CD4-positive, CD25-positive, alpha-beta regulatory T cell (primary cell): ENCODE measurements at regions not wholly inside any gene's neighbourhood (a gene's known extent, or its start where the extent isn't known, plus 50 kb on each side); places are given as distances from the start of the nearest gene placed in this dataset.

Experiments used
- ATAC-seq, 2 donors: fragments of 150-1000 bp; cut with Tn5 transposase; one replicate each; pipeline ENCODE4 v1.10.0; 2021; ENCODE audit warnings: low read depth in 2 of 2, moderate number of reproducible peaks in 2 of 2, moderate library complexity in 1 of 2
- DNase-seq, 3 donors: peaks; one replicate each; pipeline versions ENCODE4 v3.0.0 to v3.0.0-alpha.2; 2012 to 2022; ENCODE audit warnings: mixed read lengths in 1 of 3
- H3K27ac ChIP-seq: one replicate; pipeline ENCODE4 v1.7.0; 2013; ENCODE audit warnings: mild to moderate bottlenecking, low read length; ENCODE audit not compliant: insufficient read depth, poor library complexity, severe bottlenecking
- H3K27me3 ChIP-seq: one replicate; pipeline ENCODE4 v1.7.0; 2013; ENCODE audit warnings: low read length; ENCODE audit not compliant: control insufficient read depth, insufficient read depth
- H3K36me3 ChIP-seq: one replicate; pipeline ENCODE4 v1.7.0; 2013; ENCODE audit warnings: mild to moderate bottlenecking, low read length, moderate library complexity; ENCODE audit not compliant: control insufficient read depth, insufficient read depth
- H3K4me1 ChIP-seq: 2 replicates; pipeline ENCODE4 v1.7.0; 2013; ENCODE audit warnings: mild to moderate bottlenecking, low read length; ENCODE audit not compliant: insufficient read depth, control insufficient read depth, poor library complexity, severe bottlenecking
- H3K4me3 ChIP-seq: one replicate; pipeline ENCODE4 v1.7.0; 2013; ENCODE audit warnings: low read depth, mild to moderate bottlenecking, low read length, moderate library complexity
- H3K9me3 ChIP-seq, 2 experiments: 1 replicate in 1 of 2; 2 replicates in 1 of 2; pipeline ENCODE4 v1.7.0; 2013; ENCODE audit warnings: low read length in 2 of 2, mild to moderate bottlenecking in 1 of 2, moderate library complexity in 1 of 2; ENCODE audit not compliant: control insufficient read depth in 2 of 2
- H3K27ac Mint-ChIP-seq, 3 donors: one replicate each; pipeline ENCODE4 v1.8.0; 2020 to 2022; ENCODE audit warnings: mild to moderate bottlenecking in 3 of 3, mixed read lengths in 3 of 3, moderate library complexity in 2 of 3
- H3K27me3 Mint-ChIP-seq: one replicate; pipeline ENCODE4 v1.8.0; 2022; ENCODE audit warnings: mild to moderate bottlenecking, mixed read lengths
- H3K36me3 Mint-ChIP-seq: one replicate; pipeline ENCODE4 v1.8.0; 2020; ENCODE audit warnings: mixed read lengths
- H3K4me1 Mint-ChIP-seq, 4 donors: one replicate each; pipeline ENCODE4 v1.8.0; 2020 to 2022; ENCODE audit warnings: mixed read lengths in 4 of 4, mild to moderate bottlenecking in 1 of 4
- H3K4me3 Mint-ChIP-seq, 4 donors: one replicate each; pipeline ENCODE4 v1.8.0; 2020 to 2022; ENCODE audit warnings: mild to moderate bottlenecking in 4 of 4, mixed read lengths in 4 of 4, moderate library complexity in 3 of 4
- H3K9me3 Mint-ChIP-seq, 7 donors: one replicate each; pipeline ENCODE4 v1.8.0; 2020 to 2022; ENCODE audit warnings: mixed read lengths in 7 of 7, mild to moderate bottlenecking in 3 of 7, moderate library complexity in 2 of 7

DNA sequence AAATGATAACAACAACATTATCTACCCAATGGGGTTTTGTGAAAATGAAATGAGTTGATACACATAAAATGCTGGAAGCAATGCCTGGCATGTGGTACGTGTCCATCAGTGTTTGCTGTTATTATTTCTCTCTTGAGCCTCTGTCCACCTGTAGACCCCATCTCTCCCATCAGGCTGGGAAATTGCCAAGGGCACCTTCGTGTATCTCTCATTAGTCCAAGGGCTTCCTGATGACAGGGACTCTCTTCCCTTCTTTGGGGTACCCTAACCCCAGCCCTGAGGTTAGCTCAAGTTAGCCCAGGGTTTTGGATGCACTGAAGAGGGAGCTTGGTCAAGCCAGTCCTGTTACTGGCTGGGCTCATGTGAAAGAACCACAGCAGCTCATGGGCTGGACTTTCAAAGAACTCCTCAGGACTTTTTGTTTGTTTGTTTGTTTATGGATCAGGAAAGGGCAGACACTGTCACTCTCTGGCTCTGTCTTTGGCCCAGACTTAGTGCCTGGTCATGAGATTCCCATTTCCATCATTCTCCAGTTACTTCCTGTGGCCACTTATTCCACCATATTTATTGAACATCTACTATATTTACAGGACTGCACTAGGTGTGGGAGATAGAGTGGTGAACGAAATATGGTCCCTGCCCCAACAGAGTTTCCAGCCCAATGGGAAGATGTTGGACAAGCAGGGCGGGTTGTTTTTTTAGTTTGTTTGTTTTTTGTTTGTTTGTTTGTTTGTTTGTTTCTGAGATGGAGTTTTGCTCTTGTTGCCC lies 57.4 kb downstream of the NAV1 start:
- ATAC-seq (no peak), DNase-seq (no peak)
- no peak overlapping the region for H3K27ac ChIP-seq
- no peaks in the 10 kb centered on the region for H3K4me1 ChIP-seq
- H3K27me3 Mint-ChIP-seq = no peaks in the 10 kb centered on the region
- H3K9me3 Mint-ChIP-seq = no peaks in the 10 kb centered on the region
- H3K4me3 ChIP-seq = no peak overlapping the region
- peaks cover 0 to 3% (median 0%) of the 10 kb centered on the region in 4 donors for H3K4me1 Mint-ChIP-seq
- no peaks in the 10 kb centered on the region for H3K36me3 ChIP-seq
- no peaks in the 10 kb centered on the region for H3K27me3 ChIP-seq
- no peak overlapping the region for H3K4me3 Mint-ChIP-seq
- H3K27ac Mint-ChIP-seq = no peak overlapping the region
- no peaks in the 10 kb centered on the region for H3K9me3 ChIP-seq
- H3K36me3 Mint-ChIP-seq = no peaks in the 10 kb centered on the region

DNA sequence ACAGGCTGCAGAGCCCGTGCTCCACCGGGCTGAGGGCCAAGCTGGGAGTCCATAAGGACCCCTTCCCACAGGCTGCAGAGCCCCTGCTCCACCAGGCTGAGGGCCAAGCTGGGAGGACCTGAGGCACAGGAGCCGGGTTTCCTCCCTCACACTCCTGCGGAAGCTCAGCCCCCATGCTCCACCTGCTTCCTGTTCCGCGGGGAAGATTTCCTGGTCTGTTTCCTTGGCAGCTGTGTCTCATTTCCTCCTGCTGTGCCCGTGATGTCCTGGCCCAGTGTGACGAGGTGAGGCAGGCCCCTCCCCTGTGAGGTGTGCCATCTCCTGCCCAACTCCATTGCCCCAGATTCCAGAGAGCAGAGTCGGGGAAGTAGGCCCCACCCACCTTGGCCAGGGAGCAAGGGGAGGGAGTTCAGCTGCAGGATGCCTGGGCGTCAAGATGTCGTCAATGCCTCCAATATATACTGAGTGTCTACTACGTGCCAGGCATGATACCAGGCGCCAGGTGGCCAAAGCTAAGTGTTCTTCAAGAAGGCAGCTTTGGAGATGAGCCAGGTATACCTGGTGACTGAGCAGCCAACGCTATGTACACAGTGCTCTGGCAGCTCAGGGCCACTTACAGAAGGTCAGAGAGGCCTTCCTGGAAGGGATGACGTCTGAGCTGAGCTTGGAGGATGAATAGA lies 58.8 kb downstream of the NAV1 start:
- DNase-seq (no peak), ATAC-seq (no peak)
- Mint-ChIP-seq H3K27me3 (no peaks in the 10 kb centered on the region), H3K4me3 (no peak overlapping the region), H3K36me3 (no peaks in the 10 kb centered on the region), H3K9me3 (no peaks in the 10 kb centered on the region), H3K4me1 (peaks cover 0 to 3% (median 0%) of the 10 kb centered on the region in 4 donors), H3K27ac (no peak overlapping the region)
- Histone ChIP-seq H3K4me1 (no peaks in the 10 kb centered on the region), H3K36me3 (no peaks in the 10 kb centered on the region), H3K4me3 (no peak overlapping the region), H3K27ac (no peak overlapping the region), H3K27me3 (no peaks in the 10 kb centered on the region), H3K9me3 (no peaks in the 10 kb centered on the region)

DNA sequence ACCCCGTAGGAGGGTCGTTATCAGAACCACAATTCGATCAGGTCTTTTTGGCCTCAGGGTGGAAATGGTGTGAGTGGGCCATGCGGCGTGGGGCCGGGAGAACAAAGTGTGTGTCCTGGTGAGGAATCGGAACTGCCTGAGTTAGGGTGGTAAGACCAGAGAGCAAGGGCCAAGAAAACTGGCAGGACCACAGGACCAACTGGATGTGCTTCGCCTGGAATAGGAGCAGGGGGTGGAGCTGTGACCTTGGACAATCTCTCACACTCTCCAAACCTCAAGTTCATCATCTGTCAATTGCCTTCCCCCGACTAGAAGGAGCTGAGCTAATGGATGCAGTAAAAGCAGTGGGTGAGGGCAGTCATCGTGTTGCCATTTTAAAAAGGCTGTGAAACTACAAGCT lies 59.5 kb downstream of the NAV1 start:
- H3K9me3 ChIP-seq = no peaks in the 10 kb centered on the region
- no peaks in the 10 kb centered on the region for H3K36me3 ChIP-seq
- no peaks in the 10 kb centered on the region for H3K27me3 ChIP-seq
- ATAC-seq = no peak
- Mint-ChIP-seq H3K4me3 (no peak overlapping the region), H3K4me1 (peaks cover 0 to 3% (median 0%) of the 10 kb centered on the region in 4 donors), H3K27me3 (no peaks in the 10 kb centered on the region), H3K9me3 (no peaks in the 10 kb centered on the region), H3K27ac (no peak overlapping the region), H3K36me3 (no peaks in the 10 kb centered on the region)
- no peak overlapping the region for H3K4me3 ChIP-seq
- no peaks in the 10 kb centered on the region for H3K4me1 ChIP-seq
- no peak for DNase-seq
- no peak overlapping the region for H3K27ac ChIP-seq

DNA sequence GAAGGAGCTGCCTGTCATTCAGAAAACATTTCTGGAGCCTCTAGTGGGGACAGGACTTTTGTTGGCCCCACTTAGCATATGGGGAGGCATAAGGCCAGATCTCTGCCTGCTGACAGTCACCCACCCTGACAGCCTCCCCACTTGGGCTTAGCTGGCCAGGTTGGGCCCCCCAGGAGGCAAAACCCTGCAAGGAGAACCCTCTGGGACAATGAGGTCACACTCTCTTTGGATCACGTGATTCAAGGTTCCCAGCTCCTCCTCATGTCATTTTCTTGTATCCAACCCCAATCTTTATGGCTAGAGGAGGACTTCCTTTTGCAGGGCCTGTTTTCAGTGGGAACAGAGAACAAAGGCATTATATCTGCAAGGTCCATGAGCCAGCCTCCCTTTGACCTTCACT lies 60.0 kb downstream of the NAV1 start:
- no peaks in the 10 kb centered on the region for H3K27me3 ChIP-seq
- H3K4me3 Mint-ChIP-seq = no peak overlapping the region
- DNase-seq (no peak), ATAC-seq (no peak)
- H3K27ac Mint-ChIP-seq = no peak overlapping the region
- no peaks in the 10 kb centered on the region for H3K4me1 ChIP-seq
- H3K36me3 ChIP-seq = no peaks in the 10 kb centered on the region
- H3K27ac ChIP-seq = no peak overlapping the region
- H3K27me3 Mint-ChIP-seq = no peaks in the 10 kb centered on the region
- H3K36me3 Mint-ChIP-seq = no peaks in the 10 kb centered on the region
- H3K9me3 Mint-ChIP-seq = no peaks in the 10 kb centered on the region
- no peaks in the 10 kb centered on the region for H3K9me3 ChIP-seq
- H3K4me3 ChIP-seq = no peak overlapping the region
- H3K4me1 Mint-ChIP-seq = peaks cover 0 to 3% (median 0%) of the 10 kb centered on the region in 4 donors

DNA sequence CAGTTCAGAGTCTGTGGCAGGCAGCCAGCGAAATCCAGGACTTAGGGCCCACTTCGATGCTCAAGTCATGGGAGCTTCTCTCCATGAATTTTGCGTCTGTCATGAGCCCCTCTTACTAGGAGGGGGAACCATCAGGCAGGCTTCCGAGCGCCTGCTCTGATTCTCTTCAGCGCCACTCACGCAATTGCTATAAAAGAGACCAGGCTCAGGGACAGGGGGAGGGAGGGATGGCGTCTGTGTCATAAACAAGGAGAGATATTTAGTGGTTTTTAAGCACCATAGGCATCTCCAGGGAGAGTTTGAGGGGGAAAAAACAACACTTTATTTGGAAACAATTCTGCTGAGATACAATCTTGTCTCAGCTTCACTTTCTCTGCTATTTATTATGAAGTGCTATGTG lies 60.6 kb downstream of the NAV1 start:
- H3K9me3 ChIP-seq = no peaks in the 10 kb centered on the region
- no peaks in the 10 kb centered on the region for H3K4me1 ChIP-seq
- H3K4me3 Mint-ChIP-seq = no peak overlapping the region
- ATAC-seq = no peak
- no peak overlapping the region for H3K27ac ChIP-seq
- H3K27me3 Mint-ChIP-seq = no peaks in the 10 kb centered on the region
- no peak for DNase-seq
- H3K27ac Mint-ChIP-seq = no peak overlapping the region
- H3K36me3 ChIP-seq = no peaks in the 10 kb centered on the region
- H3K9me3 Mint-ChIP-seq = no peaks in the 10 kb centered on the region
- H3K4me1 Mint-ChIP-seq = peaks cover 0 to 3% (median 0%) of the 10 kb centered on the region in 4 donors
- H3K4me3 ChIP-seq = no peak overlapping the region
- H3K27me3 ChIP-seq = no peaks in the 10 kb centered on the region
- H3K36me3 Mint-ChIP-seq = no peaks in the 10 kb centered on the region

DNA sequence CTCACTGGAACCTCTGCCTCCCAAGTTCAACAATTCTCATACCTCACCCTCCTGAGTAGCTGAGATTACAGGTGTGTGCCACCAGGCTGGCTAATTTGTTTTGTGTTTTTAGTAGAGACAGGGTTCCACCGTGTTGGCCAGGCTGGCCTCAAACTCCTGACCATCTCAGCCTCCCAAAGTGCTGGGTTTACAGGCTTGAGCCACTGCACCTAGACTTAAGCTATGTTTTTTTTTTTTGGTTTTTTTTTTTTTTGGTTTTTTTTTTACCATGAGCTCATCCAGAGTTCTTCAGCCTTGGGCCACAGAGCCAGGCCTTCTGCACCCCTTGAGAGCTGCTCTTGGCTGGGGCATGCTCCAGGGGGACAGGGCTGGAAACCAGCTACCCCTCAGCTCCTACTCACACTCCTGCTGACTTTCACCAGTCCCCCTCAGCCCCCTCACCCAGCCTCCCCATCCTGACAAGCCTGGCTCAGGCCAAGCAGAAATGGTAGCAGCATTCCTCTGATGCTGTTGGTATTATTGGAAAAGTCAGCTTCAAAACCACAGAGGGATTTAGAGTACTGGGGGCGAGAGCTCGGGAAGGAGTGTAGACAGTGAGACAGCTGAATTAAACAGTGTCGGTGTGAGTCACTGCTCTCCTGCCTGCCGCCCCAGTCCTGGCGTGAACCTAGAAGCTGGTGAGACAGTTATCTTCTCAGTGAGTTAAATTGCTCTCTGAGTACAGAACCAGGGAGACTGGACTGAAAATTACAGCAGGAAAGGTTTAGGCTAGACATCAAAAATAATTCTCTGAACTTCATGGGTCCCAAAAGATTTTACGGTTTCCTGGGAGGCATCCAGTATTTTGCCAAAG lies 63.7 kb downstream of the NAV1 start:
- Mint-ChIP-seq H3K27me3 (peaks cover 7% of the 10 kb centered on the region), H3K9me3 (no peaks in the 10 kb centered on the region), H3K27ac (no peak overlapping the region), H3K4me3 (no peak overlapping the region), H3K36me3 (no peaks in the 10 kb centered on the region), H3K4me1 (peaks cover 0 to 3% (median 0%) of the 10 kb centered on the region in 4 donors)
- no peaks in the 10 kb centered on the region for H3K27me3 ChIP-seq
- ATAC-seq (no peak), DNase-seq (no peak)
- no peak overlapping the region for H3K4me3 ChIP-seq
- H3K36me3 ChIP-seq = no peaks in the 10 kb centered on the region
- no peaks in the 10 kb centered on the region for H3K9me3 ChIP-seq
- no peaks in the 10 kb centered on the region for H3K4me1 ChIP-seq
- no peak overlapping the region for H3K27ac ChIP-seq

DNA sequence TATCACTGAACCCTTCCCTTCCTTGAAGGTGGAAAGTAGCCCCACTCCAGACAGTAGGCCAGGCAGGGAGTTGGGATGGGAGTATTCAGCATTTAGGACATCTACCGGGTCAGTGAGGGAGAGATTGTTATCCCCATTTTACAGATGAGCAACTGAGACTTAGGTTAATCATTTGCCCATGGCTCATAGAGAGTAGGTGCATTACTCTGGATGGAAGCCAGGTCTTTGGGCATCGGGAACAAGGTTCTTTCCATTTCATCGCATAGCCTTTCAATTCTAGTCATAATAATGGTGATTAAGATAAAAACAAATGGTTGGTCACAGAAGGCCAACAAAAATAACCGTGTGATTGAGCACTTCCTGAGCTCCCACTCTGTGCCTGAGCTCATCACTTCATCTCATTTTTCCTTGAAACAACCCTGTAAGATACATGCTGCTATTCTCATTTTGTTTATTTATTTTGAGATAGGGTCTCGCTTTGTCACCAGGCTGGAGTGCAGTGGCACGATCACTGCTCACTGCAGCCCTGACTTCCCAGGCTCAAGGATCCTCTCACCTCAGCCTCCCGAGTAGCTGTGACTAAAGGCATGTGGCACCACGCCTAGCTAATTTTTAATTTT lies 64.8 kb downstream of the NAV1 start:
- ATAC-seq (no peak), DNase-seq (no peak)
- Mint-ChIP-seq H3K4me1 (peaks cover 0 to 3% (median 0%) of the 10 kb centered on the region in 4 donors), H3K27ac (peak overlapping the region in 1 of 3 donors; percentile 9), H3K27me3 (peaks cover 7% of the 10 kb centered on the region), H3K4me3 (no peak overlapping the region), H3K36me3 (no peaks in the 10 kb centered on the region), H3K9me3 (no peaks in the 10 kb centered on the region)
- Histone ChIP-seq H3K36me3 (no peaks in the 10 kb centered on the region), H3K27ac (no peak overlapping the region), H3K4me1 (no peaks in the 10 kb centered on the region), H3K27me3 (no peaks in the 10 kb centered on the region), H3K9me3 (no peaks in the 10 kb centered on the region), H3K4me3 (no peak overlapping the region)
